H1 (cell line): ENCODE measurements at regions not wholly inside any gene's neighbourhood (a gene's known extent, or its start where the extent isn't known, plus 50 kb on each side); places are given as distances from the start of the nearest gene placed in this dataset.

Source experiments
- BRCA1 ChIP-seq: IDR thresholded peaks from 2 replicates; pipeline ENCODE4 v1.6.1; 2012; ENCODE audit warnings: low read depth, low read length, improper control_type of control experiment
- GABPA ChIP-seq: IDR thresholded peaks from 2 replicates; pipeline ENCODE4 v1.6.1; 2011; ENCODE audit warnings: mild to moderate bottlenecking, low read length, moderate library complexity, borderline replicate concordance; ENCODE audit not compliant: insufficient read depth
- KDM5A ChIP-seq: fragments of 200-600 bp; IDR thresholded peaks from 2 replicates; pipeline ENCODE4 v1.7.1; 2012; ENCODE audit warnings: mild to moderate bottlenecking, low read length, inconsistent platforms, mixed read lengths
- NRF1 ChIP-seq: IDR thresholded peaks from 2 replicates; pipeline ENCODE4 v1.6.1; 2011; ENCODE audit warnings: mild to moderate bottlenecking, low read depth, low read length, improper control_type of control experiment
- RAD21 ChIP-seq, 2 experiments: IDR thresholded peaks in 1 of 2; conservative IDR thresholded peaks in 1 of 2; 2 replicates each; pipeline ENCODE4 v1.6.1; 2011; ENCODE audit warnings: low read depth in 2 of 2, low read length in 2 of 2, improper control_type of control experiment in 1 of 2, inconsistent platforms in 1 of 2, mild to moderate bottlenecking in 1 of 2, moderate library complexity in 1 of 2
- TF ChIP-seq, protein P1 (sequence below): fragments of 300-600 bp; sonication (generic); IDR thresholded peaks from 2 replicates; pipeline ENCODE4 v1.7.1; 2012; ENCODE audit warnings: low read length, moderate library complexity, mild to moderate bottlenecking, inconsistent platforms; ENCODE audit not compliant: insufficient replicate concordance

DNA sequence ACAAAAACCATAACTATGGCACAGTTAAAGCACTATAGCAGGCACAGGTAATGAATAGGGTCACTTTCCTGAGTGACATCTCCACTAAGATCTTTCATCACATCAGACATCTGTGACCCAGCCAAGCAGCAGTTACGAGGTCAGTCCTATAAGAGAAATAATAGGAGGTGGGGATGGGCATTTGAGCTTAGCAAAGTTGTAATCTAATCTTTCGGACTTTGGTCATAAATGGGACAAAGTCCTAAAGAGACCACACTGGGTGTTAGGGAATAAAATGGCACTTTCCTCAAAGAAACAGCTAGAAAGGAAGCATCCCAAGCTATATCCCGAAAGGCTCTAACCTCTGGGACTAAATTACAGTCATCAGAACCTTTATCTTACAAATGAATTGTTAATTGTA lies 432.2 kb downstream of the PIK3R1 start (continued):
- TF ChIP-seq, protein P1, sequence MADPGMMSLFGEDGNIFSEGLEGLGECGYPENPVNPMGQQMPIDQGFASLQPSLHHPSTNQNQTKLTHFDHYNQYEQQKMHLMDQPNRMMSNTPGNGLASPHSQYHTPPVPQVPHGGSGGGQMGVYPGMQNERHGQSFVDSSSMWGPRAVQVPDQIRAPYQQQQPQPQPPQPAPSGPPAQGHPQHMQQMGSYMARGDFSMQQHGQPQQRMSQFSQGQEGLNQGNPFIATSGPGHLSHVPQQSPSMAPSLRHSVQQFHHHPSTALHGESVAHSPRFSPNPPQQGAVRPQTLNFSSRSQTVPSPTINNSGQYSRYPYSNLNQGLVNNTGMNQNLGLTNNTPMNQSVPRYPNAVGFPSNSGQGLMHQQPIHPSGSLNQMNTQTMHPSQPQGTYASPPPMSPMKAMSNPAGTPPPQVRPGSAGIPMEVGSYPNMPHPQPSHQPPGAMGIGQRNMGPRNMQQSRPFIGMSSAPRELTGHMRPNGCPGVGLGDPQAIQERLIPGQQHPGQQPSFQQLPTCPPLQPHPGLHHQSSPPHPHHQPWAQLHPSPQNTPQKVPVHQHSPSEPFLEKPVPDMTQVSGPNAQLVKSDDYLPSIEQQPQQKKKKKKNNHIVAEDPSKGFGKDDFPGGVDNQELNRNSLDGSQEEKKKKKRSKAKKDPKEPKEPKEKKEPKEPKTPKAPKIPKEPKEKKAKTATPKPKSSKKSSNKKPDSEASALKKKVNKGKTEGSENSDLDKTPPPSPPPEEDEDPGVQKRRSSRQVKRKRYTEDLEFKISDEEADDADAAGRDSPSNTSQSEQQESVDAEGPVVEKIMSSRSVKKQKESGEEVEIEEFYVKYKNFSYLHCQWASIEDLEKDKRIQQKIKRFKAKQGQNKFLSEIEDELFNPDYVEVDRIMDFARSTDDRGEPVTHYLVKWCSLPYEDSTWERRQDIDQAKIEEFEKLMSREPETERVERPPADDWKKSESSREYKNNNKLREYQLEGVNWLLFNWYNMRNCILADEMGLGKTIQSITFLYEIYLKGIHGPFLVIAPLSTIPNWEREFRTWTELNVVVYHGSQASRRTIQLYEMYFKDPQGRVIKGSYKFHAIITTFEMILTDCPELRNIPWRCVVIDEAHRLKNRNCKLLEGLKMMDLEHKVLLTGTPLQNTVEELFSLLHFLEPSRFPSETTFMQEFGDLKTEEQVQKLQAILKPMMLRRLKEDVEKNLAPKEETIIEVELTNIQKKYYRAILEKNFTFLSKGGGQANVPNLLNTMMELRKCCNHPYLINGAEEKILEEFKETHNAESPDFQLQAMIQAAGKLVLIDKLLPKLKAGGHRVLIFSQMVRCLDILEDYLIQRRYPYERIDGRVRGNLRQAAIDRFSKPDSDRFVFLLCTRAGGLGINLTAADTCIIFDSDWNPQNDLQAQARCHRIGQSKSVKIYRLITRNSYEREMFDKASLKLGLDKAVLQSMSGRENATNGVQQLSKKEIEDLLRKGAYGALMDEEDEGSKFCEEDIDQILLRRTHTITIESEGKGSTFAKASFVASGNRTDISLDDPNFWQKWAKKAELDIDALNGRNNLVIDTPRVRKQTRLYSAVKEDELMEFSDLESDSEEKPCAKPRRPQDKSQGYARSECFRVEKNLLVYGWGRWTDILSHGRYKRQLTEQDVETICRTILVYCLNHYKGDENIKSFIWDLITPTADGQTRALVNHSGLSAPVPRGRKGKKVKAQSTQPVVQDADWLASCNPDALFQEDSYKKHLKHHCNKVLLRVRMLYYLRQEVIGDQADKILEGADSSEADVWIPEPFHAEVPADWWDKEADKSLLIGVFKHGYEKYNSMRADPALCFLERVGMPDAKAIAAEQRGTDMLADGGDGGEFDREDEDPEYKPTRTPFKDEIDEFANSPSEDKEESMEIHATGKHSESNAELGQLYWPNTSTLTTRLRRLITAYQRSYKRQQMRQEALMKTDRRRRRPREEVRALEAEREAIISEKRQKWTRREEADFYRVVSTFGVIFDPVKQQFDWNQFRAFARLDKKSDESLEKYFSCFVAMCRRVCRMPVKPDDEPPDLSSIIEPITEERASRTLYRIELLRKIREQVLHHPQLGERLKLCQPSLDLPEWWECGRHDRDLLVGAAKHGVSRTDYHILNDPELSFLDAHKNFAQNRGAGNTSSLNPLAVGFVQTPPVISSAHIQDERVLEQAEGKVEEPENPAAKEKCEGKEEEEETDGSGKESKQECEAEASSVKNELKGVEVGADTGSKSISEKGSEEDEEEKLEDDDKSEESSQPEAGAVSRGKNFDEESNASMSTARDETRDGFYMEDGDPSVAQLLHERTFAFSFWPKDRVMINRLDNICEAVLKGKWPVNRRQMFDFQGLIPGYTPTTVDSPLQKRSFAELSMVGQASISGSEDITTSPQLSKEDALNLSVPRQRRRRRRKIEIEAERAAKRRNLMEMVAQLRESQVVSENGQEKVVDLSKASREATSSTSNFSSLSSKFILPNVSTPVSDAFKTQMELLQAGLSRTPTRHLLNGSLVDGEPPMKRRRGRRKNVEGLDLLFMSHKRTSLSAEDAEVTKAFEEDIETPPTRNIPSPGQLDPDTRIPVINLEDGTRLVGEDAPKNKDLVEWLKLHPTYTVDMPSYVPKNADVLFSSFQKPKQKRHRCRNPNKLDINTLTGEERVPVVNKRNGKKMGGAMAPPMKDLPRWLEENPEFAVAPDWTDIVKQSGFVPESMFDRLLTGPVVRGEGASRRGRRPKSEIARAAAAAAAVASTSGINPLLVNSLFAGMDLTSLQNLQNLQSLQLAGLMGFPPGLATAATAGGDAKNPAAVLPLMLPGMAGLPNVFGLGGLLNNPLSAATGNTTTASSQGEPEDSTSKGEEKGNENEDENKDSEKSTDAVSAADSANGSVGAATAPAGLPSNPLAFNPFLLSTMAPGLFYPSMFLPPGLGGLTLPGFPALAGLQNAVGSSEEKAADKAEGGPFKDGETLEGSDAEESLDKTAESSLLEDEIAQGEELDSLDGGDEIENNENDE: no peak
- TF ChIP-seq NRF1 (no peak), GABPA (no peak), BRCA1 (no peak), KDM5A (no peak), RAD21 (IDR thresholded peaks at IDR 0.05 in 1 of 2, conservative IDR thresholded peaks at IDR 0.05 in 1 of 2; ENCODE audit: low read depth in 2 of 2, low read length in 2 of 2) (no peak)
- TF ChIP-seq, all 59 proteins: peak for 0
